ENCODE measurements at regions not wholly inside any gene's neighbourhood (a gene's known extent, or its start where the extent isn't known, plus 50 kb on each side); places are given as distances from the start of the nearest gene placed in this dataset.

DNA sequence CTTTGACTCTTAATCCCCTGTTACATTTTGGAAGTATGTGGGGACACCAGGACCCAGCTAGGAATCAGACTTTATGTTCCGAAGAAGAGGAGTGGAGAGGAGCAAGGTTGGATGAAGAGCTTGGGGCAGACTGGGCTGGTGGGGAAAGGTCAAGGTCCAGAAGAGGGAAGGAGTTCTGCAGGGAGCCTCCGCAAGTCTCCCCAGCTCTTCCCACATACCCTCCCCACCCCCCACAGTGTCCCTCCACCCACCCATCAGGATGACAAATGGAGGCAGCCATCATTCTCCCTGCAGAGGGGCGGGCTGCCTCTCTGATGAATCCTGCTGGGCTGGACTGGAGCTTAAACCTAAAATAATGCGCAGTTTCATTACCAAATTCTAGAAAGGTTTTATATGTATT lies 77.2 kb downstream of the ACKR3 start:
- WGBS, 2 donors = 93 to 95% methylated on average over 4 of the region's 4 CpGs
- ATAC-seq (ENCODE audit: insufficient read depth, low FRiP score) = no peak

GRCh38 chr2:236647621-236648020 lies 78.0 kb downstream of the ACKR3 start:
- no peak overlapping the region for H3K27ac ChIP-seq (ENCODE audit: low read depth in 1 of 2, low read length in 1 of 2)
- 91 to 94% methylated on average over 5 of the region's 5 CpGs for WGBS, 2 donors
- no peak for DNase-seq
- TF ChIP-seq CTCF (IDR thresholded peaks at IDR 0.05; ENCODE audit: control extremely low read depth, extremely low read depth) = no peak
- H3K36me3 ChIP-seq (ENCODE audit: control insufficient read depth in 4 of 4, insufficient read depth in 4 of 4, low read length in 4 of 4) = no peaks in the 10 kb centered on the region
- H3K4me3 ChIP-seq = no peak overlapping the region
- no peaks in the 10 kb centered on the region for H3K27me3 ChIP-seq (ENCODE audit: control insufficient read depth in 3 of 3, insufficient read depth in 3 of 3, low read length in 2 of 3)
- no peak overlapping the region for H3K9ac ChIP-seq (ENCODE audit: insufficient read depth in 1 of 2, low read length in 2 of 2)
- ATAC-seq (ENCODE audit: insufficient read depth, low FRiP score) = no peak
- no peaks in the 10 kb centered on the region for H3K4me1 ChIP-seq (ENCODE audit: control insufficient read depth in 5 of 5, insufficient read depth in 5 of 5, low read length in 5 of 5)
- peaks cover 0 to 13% (median 0%) of the 10 kb centered on the region in 4 donors for H3K9me3 ChIP-seq (ENCODE audit: control insufficient read depth in 4 of 4, insufficient read depth in 3 of 4, low read length in 3 of 4)

More for the DNA sequence above, 77.2 kb downstream of the ACKR3 start:
- Histone ChIP-seq H3K27me3 (ENCODE audit: control insufficient read depth in 3 of 3, insufficient read depth in 3 of 3, low read length in 2 of 3) (no peaks in the 10 kb centered on the region), H3K36me3 (ENCODE audit: control insufficient read depth in 4 of 4, insufficient read depth in 4 of 4, low read length in 4 of 4) (no peaks in the 10 kb centered on the region), H3K9ac (ENCODE audit: insufficient read depth in 1 of 2, low read length in 2 of 2) (no peak overlapping the region), H3K4me1 (ENCODE audit: control insufficient read depth in 5 of 5, insufficient read depth in 5 of 5, low read length in 5 of 5) (no peaks in the 10 kb centered on the region), H3K4me3 (no peak overlapping the region), H3K27ac (ENCODE audit: low read depth in 1 of 2, low read length in 1 of 2) (no peak overlapping the region), H3K9me3 (ENCODE audit: control insufficient read depth in 4 of 4, insufficient read depth in 3 of 4, low read length in 3 of 4) (peaks cover 0 to 14% (median 0%) of the 10 kb centered on the region in 4 donors)
- DNase-seq = no peak
- TF ChIP-seq CTCF (IDR thresholded peaks at IDR 0.05; ENCODE audit: control extremely low read depth, extremely low read depth) = no peak

DNA sequence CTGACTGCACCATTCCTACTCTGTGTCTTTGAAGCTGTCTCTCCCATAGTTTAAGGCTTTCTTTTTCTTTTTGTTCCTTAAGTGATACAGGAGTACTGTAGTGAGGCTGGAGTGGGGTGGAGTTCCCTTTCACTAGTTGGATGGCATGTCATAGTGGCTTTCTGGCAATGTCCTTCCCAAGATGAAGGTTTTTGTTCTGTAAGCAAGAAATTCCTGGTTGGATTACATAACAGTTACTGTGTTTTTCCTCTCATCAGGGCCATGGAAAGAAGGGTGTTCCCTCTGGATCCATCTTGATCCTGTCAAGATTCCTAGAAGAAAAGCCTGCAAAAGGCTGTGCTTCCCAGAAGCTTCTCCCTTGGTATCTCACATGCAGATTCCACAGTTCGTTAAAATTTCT lies 84.2 kb downstream of the ACKR3 start:
- WGBS, 2 donors = 74 to 100% methylated on average over 1 of the region's 1 CpG
- ATAC-seq (ENCODE audit: insufficient read depth, low FRiP score) (no peak), DNase-seq (no peak)
- H3K27ac ChIP-seq (ENCODE audit: low read depth in 1 of 2, low read length in 1 of 2) = no peak overlapping the region
- no peaks in the 10 kb centered on the region for H3K9me3 ChIP-seq (ENCODE audit: control insufficient read depth in 4 of 4, insufficient read depth in 3 of 4, low read length in 3 of 4)
- no peaks in the 10 kb centered on the region for H3K27me3 ChIP-seq (ENCODE audit: control insufficient read depth in 3 of 3, insufficient read depth in 3 of 3, low read length in 2 of 3)
- no peak for TF ChIP-seq CTCF (IDR thresholded peaks at IDR 0.05; ENCODE audit: control extremely low read depth, extremely low read depth)
- no peak overlapping the region for H3K4me3 ChIP-seq
- H3K4me1 ChIP-seq (ENCODE audit: control insufficient read depth in 5 of 5, insufficient read depth in 5 of 5, low read length in 5 of 5) = no peaks in the 10 kb centered on the region
- H3K36me3 ChIP-seq (ENCODE audit: control insufficient read depth in 4 of 4, insufficient read depth in 4 of 4, low read length in 4 of 4) = no peaks in the 10 kb centered on the region
- no peak overlapping the region for H3K9ac ChIP-seq (ENCODE audit: insufficient read depth in 1 of 2, low read length in 2 of 2)

DNA sequence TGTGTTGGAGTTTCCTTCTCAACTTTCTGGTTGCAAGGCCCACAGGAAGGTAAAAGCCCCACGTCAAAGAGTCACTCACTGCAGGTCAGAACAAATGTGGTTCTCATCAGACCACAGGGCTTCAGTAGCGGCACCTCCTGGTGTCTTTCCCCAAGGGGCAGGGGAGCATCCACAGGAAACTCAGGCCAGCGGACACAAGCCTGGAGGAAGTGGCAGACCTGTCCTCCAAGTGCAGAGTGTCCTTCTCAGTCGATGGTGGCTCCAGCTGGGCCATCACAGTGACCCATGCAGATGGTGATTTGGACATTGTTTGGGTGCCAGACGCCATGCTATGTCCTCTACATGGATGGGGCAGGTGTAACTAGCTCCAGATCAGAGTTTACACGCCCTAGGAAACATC lies 84.9 kb downstream of the ACKR3 start:
- H3K9me3 ChIP-seq (ENCODE audit: control insufficient read depth in 4 of 4, insufficient read depth in 3 of 4, low read length in 3 of 4) = no peaks in the 10 kb centered on the region
- no peak overlapping the region for H3K4me3 ChIP-seq
- no peaks in the 10 kb centered on the region for H3K36me3 ChIP-seq (ENCODE audit: control insufficient read depth in 4 of 4, insufficient read depth in 4 of 4, low read length in 4 of 4)
- peak in 1 of 3 donors; percentile 1 for DNase-seq
- H3K27ac ChIP-seq (ENCODE audit: low read depth in 1 of 2, low read length in 1 of 2) = no peak overlapping the region
- WGBS, 2 donors = 81 to 84% methylated on average over 6 of the region's 6 CpGs
- no peak overlapping the region for H3K9ac ChIP-seq (ENCODE audit: insufficient read depth in 1 of 2, low read length in 2 of 2)
- H3K4me1 ChIP-seq (ENCODE audit: control insufficient read depth in 5 of 5, insufficient read depth in 5 of 5, low read length in 5 of 5) = peaks cover 0 to 3% (median 2%) of the 10 kb centered on the region in 5 donors
- ATAC-seq (ENCODE audit: insufficient read depth, low FRiP score) = no peak
- no peak for TF ChIP-seq CTCF (IDR thresholded peaks at IDR 0.05; ENCODE audit: control extremely low read depth, extremely low read depth)
- H3K27me3 ChIP-seq (ENCODE audit: control insufficient read depth in 3 of 3, insufficient read depth in 3 of 3, low read length in 2 of 3) = no peaks in the 10 kb centered on the region
